ENCODE measurements at regions not wholly inside any gene's neighbourhood (a gene's known extent, or its start where the extent isn't known, plus 50 kb on each side); places are given as distances from the start of the nearest gene placed in this dataset.

GRCh38 chr18:62637807-62638687 lies 77.3 kb upstream of the PHLPP1 start (continued):
- TF ChIP-seq, protein P1, sequence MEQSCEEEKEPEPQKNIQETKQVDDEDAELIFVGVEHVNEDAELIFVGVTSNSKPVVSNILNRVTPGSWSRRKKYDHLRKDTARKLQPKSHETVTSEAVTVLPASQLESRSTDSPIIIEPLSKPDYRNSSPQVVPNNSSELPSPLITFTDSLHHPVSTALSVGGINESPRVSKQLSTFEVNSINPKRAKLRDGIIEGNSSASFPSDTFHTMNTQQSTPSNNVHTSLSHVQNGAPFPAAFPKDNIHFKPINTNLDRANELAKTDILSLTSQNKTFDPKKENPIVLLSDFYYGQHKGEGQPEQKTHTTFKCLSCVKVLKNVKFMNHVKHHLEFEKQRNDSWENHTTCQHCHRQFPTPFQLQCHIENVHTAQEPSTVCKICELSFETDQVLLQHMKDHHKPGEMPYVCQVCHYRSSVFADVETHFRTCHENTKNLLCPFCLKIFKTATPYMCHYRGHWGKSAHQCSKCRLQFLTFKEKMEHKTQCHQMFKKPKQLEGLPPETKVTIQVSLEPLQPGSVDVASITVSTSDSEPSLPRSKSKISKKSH (CRISPR knock-in tag; IDR thresholded peaks at IDR 0.05), result no peak
- no peak for TF ChIP-seq ZNF165 (CRISPR knock-in tag; IDR thresholded peaks at IDR 0.05; ENCODE audit: borderline replicate concordance)
- no peak for TF ChIP-seq PTBP1 (IDR thresholded peaks at IDR 0.05; ENCODE audit: low read depth, low read length)
- TF ChIP-seq ZFPM2 (CRISPR knock-in tag; IDR thresholded peaks at IDR 0.05), result no peak
- TF ChIP-seq XRCC3 (IDR thresholded peaks at IDR 0.05), result no peak
- no peak for TF ChIP-seq RNF219 (CRISPR knock-in tag; IDR thresholded peaks at IDR 0.05)
- TF ChIP-seq L3MBTL2 (IDR thresholded peaks at IDR 0.05), result peak; percentile 87
- no peak for TF ChIP-seq ZNF668 (CRISPR knock-in tag; IDR thresholded peaks at IDR 0.05)
- no peak for TF ChIP-seq NCOA2 (IDR thresholded peaks at IDR 0.05; ENCODE audit: partially characterized antibody in 2 of 2)
- TF ChIP-seq, protein P2, sequence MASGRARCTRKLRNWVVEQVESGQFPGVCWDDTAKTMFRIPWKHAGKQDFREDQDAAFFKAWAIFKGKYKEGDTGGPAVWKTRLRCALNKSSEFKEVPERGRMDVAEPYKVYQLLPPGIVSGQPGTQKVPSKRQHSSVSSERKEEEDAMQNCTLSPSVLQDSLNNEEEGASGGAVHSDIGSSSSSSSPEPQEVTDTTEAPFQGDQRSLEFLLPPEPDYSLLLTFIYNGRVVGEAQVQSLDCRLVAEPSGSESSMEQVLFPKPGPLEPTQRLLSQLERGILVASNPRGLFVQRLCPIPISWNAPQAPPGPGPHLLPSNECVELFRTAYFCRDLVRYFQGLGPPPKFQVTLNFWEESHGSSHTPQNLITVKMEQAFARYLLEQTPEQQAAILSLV (tag; IDR thresholded peaks at IDR 0.05), result no peak
- no peak for TF ChIP-seq CBFA2T3 (IDR thresholded peaks at IDR 0.05)
- TF ChIP-seq REST (IDR thresholded peaks at IDR 0.05; ENCODE audit: borderline replicate concordance), result peak; percentile 70
- TF ChIP-seq REST (CRISPR knock-in tag; IDR thresholded peaks at IDR 0.05; ENCODE audit: low read depth), result no peak
- TF ChIP-seq ESRRB (CRISPR knock-in tag; IDR thresholded peaks at IDR 0.05; ENCODE audit: borderline replicate concordance), result no peak

Data from K562 (cell line).